WTC11 (cell line): ENCODE measurements at regions not wholly inside any gene's neighbourhood (a gene's known extent, or its start where the extent isn't known, plus 50 kb on each side); places are given as distances from the start of the nearest gene placed in this dataset.

ENCODE experiments used
- ATAC-seq: fragments of 200-7000 bp; cut with Tn5 transposase; 2 replicates; pipeline ENCODE4 v1.10.0; 2021; ENCODE audit warnings: mild to moderate bottlenecking, moderate library complexity
- CTCF ChIA-PET: fragments of 300-600 bp; sonication (Branson Sonifier 250); formaldehyde crosslinking; loops from one replicate; lab custom pipeline; 2021; ENCODE audit warnings: antibody characterized with exemption; lab: Charles Lee
- POLR2A ChIA-PET: fragments of 350-600 bp; sonication (Branson Sonifier 250); formaldehyde crosslinking; loops from one replicate; lab custom pipeline; 2021; ENCODE audit warnings: antibody characterized with exemption; lab: Charles Lee
- DNase-seq: peaks from one replicate; pipeline ENCODE4 v3.0.0; 2021; ENCODE audit warnings: low spot score
- H3K27ac Mint-ChIP-seq: 2 replicates; pipeline ENCODE4 v1.8.0; 2021; ENCODE audit warnings: mixed read lengths
- H3K27me3 Mint-ChIP-seq: 2 replicates; pipeline ENCODE4 v1.8.0; 2021; ENCODE audit warnings: low read depth, mild to moderate bottlenecking, moderate library complexity, mixed read lengths
- H3K36me3 Mint-ChIP-seq: 2 replicates; pipeline ENCODE4 v1.8.0; 2021; ENCODE audit warnings: mixed read lengths
- H3K4me1 Mint-ChIP-seq: 2 replicates; pipeline ENCODE4 v1.8.0; 2022; ENCODE audit warnings: mixed read lengths
- H3K4me3 Mint-ChIP-seq: 2 replicates; pipeline ENCODE4 v1.8.0; 2021; ENCODE audit warnings: mild to moderate bottlenecking, moderate library complexity, mixed read lengths
- H3K9me3 Mint-ChIP-seq: 2 replicates; pipeline ENCODE4 v1.8.0; 2021; ENCODE audit warnings: mixed read lengths
- ARID4B ChIP-seq: sonication (generic); formaldehyde crosslinking; IDR thresholded peaks from 2 replicates; pipeline ENCODE4 v1.8.0; 2023; ENCODE audit warnings: missing genetic modification reagents, mild to moderate bottlenecking, borderline replicate concordance
- ATF1 ChIP-seq: sonication (generic); formaldehyde crosslinking; IDR thresholded peaks from 2 replicates; pipeline ENCODE4 v1.8.1; 2023; ENCODE audit warnings: mild to moderate bottlenecking, moderate library complexity, missing genetic modification reagents
- ATF6 ChIP-seq: sonication (generic); formaldehyde crosslinking; IDR thresholded peaks from 2 replicates; pipeline ENCODE4 v1.8.1; 2023; ENCODE audit warnings: mild to moderate bottlenecking, missing genetic modification reagents
- CREB1 ChIP-seq: sonication (generic); formaldehyde crosslinking; IDR thresholded peaks from 2 replicates; pipeline ENCODE4 v1.8.0; 2023; ENCODE audit warnings: mild to moderate bottlenecking, missing genetic modification reagents
- EMX1 ChIP-seq: fragments of 250-450 bp; sonication (Bioruptor Pico); IDR thresholded peaks from 2 replicates; pipeline ENCODE4 v1.8.0; 2021; ENCODE audit warnings: mild to moderate bottlenecking
- GABPB1 ChIP-seq: sonication (generic); formaldehyde crosslinking; IDR thresholded peaks from 2 replicates; pipeline ENCODE4 v1.8.1; 2023; ENCODE audit warnings: mild to moderate bottlenecking, missing genetic modification reagents
- HMGA2 ChIP-seq: fragments of 250-450 bp; sonication (Bioruptor Pico); IDR thresholded peaks from 2 replicates; pipeline ENCODE4 v1.4.0; 2021; ENCODE audit warnings: mild to moderate bottlenecking, moderate library complexity
- NFE2L1 ChIP-seq: sonication (generic); formaldehyde crosslinking; IDR thresholded peaks from 2 replicates; pipeline ENCODE4 v1.8.1; 2023; ENCODE audit warnings: missing genetic modification reagents
- OVOL2 ChIP-seq: fragments of 250-450 bp; sonication (Bioruptor Pico); IDR thresholded peaks from 2 replicates; pipeline ENCODE4 v1.9.0; 2021; ENCODE audit warnings: mild to moderate bottlenecking, borderline replicate concordance
- RORB ChIP-seq: fragments of 250-450 bp; sonication (Bioruptor Pico); IDR thresholded peaks from 2 replicates; pipeline ENCODE4 v1.9.0; 2021; ENCODE audit warnings: mild to moderate bottlenecking
- TEAD1 ChIP-seq: sonication (generic); formaldehyde crosslinking; IDR thresholded peaks from 2 replicates; pipeline ENCODE4 v1.8.0; 2022; ENCODE audit warnings: mild to moderate bottlenecking, missing genetic modification reagents
- ZNF396 ChIP-seq: fragments of 250-450 bp; sonication (Bioruptor Pico); IDR thresholded peaks from 2 replicates; pipeline ENCODE4 v1.8.0; 2021; ENCODE audit warnings: mild to moderate bottlenecking, moderate library complexity, borderline replicate concordance
- ZNF425 ChIP-seq: fragments of 250-450 bp; sonication (Bioruptor Pico); conservative IDR thresholded peaks from 2 replicates; pipeline ENCODE4 v1.9.0; 2021; ENCODE audit warnings: mild to moderate bottlenecking
- ZSCAN18 ChIP-seq: fragments of 250-450 bp; sonication (Bioruptor Pico); IDR thresholded peaks from 2 replicates; pipeline ENCODE4 v2.1.2; 2022; ENCODE audit warnings: mild to moderate bottlenecking, moderate library complexity
- TF ChIP-seq, protein P1 (sequence below): sonication (generic); formaldehyde crosslinking; conservative IDR thresholded peaks from 2 replicates; pipeline ENCODE4 v1.8.1; 2023; ENCODE audit warnings: mild to moderate bottlenecking, low read depth, missing genetic modification reagents, moderate library complexity
- TF ChIP-seq, protein P2 (sequence below): sonication (generic); formaldehyde crosslinking; IDR thresholded peaks from 2 replicates; pipeline ENCODE4 v1.8.0; 2022; ENCODE audit warnings: mild to moderate bottlenecking, missing genetic modification reagents

DNA sequence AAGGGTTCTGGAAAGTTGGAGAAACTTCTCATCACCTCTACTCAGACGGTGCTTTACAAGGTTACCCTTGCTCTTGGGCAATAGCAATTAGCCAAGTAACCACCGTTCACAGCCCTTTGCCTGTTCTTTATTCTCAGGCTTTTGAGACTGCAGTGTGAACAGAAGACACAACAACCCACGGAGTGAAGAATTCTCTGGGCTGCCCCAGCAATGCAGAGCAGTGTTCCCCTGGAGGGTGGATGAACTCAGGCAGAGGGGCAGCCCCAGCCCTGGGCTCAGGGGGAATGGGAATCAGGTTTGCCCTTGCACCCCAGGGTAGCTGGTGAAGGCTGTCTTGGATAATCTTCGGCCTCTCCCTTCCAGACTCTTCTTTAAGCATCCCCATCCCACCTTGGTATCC lies 69.1 kb downstream of the MCFD2 start:
- no peak for TF ChIP-seq TEAD1 (CRISPR knock-in tag)
- no peak for TF ChIP-seq EMX1 (CRISPR knock-in tag)
- no peak for TF ChIP-seq HMGA2 (CRISPR knock-in tag)
- no peak for TF ChIP-seq GABPB1 (CRISPR knock-in tag)
- TF ChIP-seq ZSCAN18 (CRISPR knock-in tag) = no peak
- TF ChIP-seq ZNF425 (CRISPR knock-in tag) = no peak
- TF ChIP-seq RORB (CRISPR knock-in tag) = no peak
- no peak for TF ChIP-seq ARID4B (CRISPR knock-in tag)
- TF ChIP-seq NFE2L1 = no peak
- no peak for TF ChIP-seq OVOL2 (CRISPR knock-in tag)
- TF ChIP-seq ATF1 (CRISPR knock-in tag) = no peak
- TF ChIP-seq CREB1 (CRISPR knock-in tag) = no peak
- TF ChIP-seq, protein P1, sequence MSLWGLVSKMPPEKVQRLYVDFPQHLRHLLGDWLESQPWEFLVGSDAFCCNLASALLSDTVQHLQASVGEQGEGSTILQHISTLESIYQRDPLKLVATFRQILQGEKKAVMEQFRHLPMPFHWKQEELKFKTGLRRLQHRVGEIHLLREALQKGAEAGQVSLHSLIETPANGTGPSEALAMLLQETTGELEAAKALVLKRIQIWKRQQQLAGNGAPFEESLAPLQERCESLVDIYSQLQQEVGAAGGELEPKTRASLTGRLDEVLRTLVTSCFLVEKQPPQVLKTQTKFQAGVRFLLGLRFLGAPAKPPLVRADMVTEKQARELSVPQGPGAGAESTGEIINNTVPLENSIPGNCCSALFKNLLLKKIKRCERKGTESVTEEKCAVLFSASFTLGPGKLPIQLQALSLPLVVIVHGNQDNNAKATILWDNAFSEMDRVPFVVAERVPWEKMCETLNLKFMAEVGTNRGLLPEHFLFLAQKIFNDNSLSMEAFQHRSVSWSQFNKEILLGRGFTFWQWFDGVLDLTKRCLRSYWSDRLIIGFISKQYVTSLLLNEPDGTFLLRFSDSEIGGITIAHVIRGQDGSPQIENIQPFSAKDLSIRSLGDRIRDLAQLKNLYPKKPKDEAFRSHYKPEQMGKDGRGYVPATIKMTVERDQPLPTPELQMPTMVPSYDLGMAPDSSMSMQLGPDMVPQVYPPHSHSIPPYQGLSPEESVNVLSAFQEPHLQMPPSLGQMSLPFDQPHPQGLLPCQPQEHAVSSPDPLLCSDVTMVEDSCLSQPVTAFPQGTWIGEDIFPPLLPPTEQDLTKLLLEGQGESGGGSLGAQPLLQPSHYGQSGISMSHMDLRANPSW = no peak
- Mint-ChIP-seq H3K4me1 (no peaks in the 10 kb centered on the region), H3K36me3 (no peaks in the 10 kb centered on the region), H3K9me3 (no peaks in the 10 kb centered on the region), H3K27me3 (no peaks in the 10 kb centered on the region), H3K27ac (no peak overlapping the region), H3K4me3 (no peak overlapping the region)
- no peak for DNase-seq
- CTCF ChIA-PET = interaction anchor here (0.6 kb wide), 1 partner anchor 189 kb away, joined by 3 read pairs; no protein-coding TSS in a partner anchor
- ATAC-seq = no peak
- POLR2A ChIA-PET = no interaction called here

GRCh38 chr2:46845542-46846486 lies 69.8 kb downstream of the MCFD2 start:
- no peaks in the 10 kb centered on the region for H3K36me3 Mint-ChIP-seq
- DNase-seq = no peak
- H3K4me3 Mint-ChIP-seq = no peak overlapping the region
- ChIA-PET CTCF (no interaction called here), POLR2A (no interaction called here)
- no peaks in the 10 kb centered on the region for H3K9me3 Mint-ChIP-seq
- H3K27ac Mint-ChIP-seq = no peak overlapping the region
- no peak for ATAC-seq
- no peaks in the 10 kb centered on the region for H3K27me3 Mint-ChIP-seq
- no peaks in the 10 kb centered on the region for H3K4me1 Mint-ChIP-seq
- TF ChIP-seq ATF6 (CRISPR knock-in tag) (no peak), ZNF396 (CRISPR knock-in tag) (no peak), NFE2L1 (no peak)
- TF ChIP-seq, protein P1 = no peak
- TF ChIP-seq, protein P2, sequence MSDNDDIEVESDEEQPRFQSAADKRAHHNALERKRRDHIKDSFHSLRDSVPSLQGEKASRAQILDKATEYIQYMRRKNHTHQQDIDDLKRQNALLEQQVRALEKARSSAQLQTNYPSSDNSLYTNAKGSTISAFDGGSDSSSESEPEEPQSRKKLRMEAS (CRISPR knock-in tag) = no peak
